H1 (cell line): ENCODE measurements at regions not wholly inside any gene's neighbourhood (a gene's known extent, or its start where the extent isn't known, plus 50 kb on each side); places are given as distances from the start of the nearest gene placed in this dataset.

Source experiments
- CTCF ChIA-PET: fragments of 300-600 bp; sonication (Branson Sonifier 250); formaldehyde crosslinking; loops from one replicate; lab custom pipeline; 2021; ENCODE audit not compliant: partially characterized antibody; lab: Charles Lee
- POLR2A ChIA-PET: fragments of 300-600 bp; sonication (Branson Sonifier 250); formaldehyde crosslinking; loops from one replicate; lab custom pipeline; 2021; ENCODE audit warnings: inconsistent platforms; ENCODE audit not compliant: partially characterized antibody; lab: Charles Lee
- DNase-seq, 2 experiments: peaks; one replicate each; pipeline versions ENCODE4 v3.0.0 to v3.0.0-alpha.2; 2010 to 2022; ENCODE audit warnings: low spot score in 2 of 2, low read depth in 1 of 2, mixed read lengths in 1 of 2
- FAIRE-seq: peaks from 2 replicates; lab custom pipeline; 2011; peaks lifted over from hg19 to GRCh38; lab: Jason Lieb, UNC
- H2AFZ ChIP-seq: 2 replicates; pipeline ENCODE4 v1.8.1; 2012; ENCODE audit warnings: low read length, inconsistent platforms
- H2AK5ac ChIP-seq: 2 replicates; pipeline ENCODE4 v1.6.1; 2013; ENCODE audit warnings: low read depth, low read length
- H2BK120ac ChIP-seq: replicated peaks from 2 replicates; pipeline ENCODE3; 2013; ENCODE audit warnings: low read depth, low read length, inconsistent platforms
- H2BK12ac ChIP-seq: 2 replicates; pipeline ENCODE4 v1.6.1; 2013; ENCODE audit warnings: low read depth, low read length
- H2BK15ac ChIP-seq: 2 replicates; pipeline ENCODE4 v1.6.1; 2013; ENCODE audit warnings: low read length
- H2BK20ac ChIP-seq: 2 replicates; pipeline ENCODE4 v1.6.1; 2013; ENCODE audit warnings: low read length
- H2BK5ac ChIP-seq: 2 replicates; pipeline ENCODE4 v1.6.1; 2013; ENCODE audit warnings: low read depth, low read length
- H3K14ac ChIP-seq: 2 replicates; pipeline ENCODE4 v1.6.1; 2013; ENCODE audit warnings: inconsistent platforms; ENCODE audit not compliant: insufficient read length
- H3K18ac ChIP-seq: 2 replicates; pipeline ENCODE4 v1.6.1; 2013; ENCODE audit warnings: low read length; ENCODE audit errors: extremely low read depth
- H3K23ac ChIP-seq: 2 replicates; pipeline ENCODE4 v1.6.1; 2013; ENCODE audit warnings: inconsistent platforms; ENCODE audit not compliant: insufficient read length
- H3K23me2 ChIP-seq: 2 replicates; pipeline ENCODE4 v1.6.1; 2013; ENCODE audit warnings: low read depth, low read length
- H3K27ac ChIP-seq: 2 replicates; pipeline ENCODE4 v1.6.1; 2011; ENCODE audit warnings: low read depth, low read length, inconsistent platforms
- H3K27me3 ChIP-seq, 4 experiments: replicated peaks in 1 of 4; 1 replicate in 1 of 4; 2 replicates in 3 of 4; pipeline versions ENCODE4 v1.6.1 to v1.8.1; 2011 to 2013; ENCODE audit warnings: low read length in 3 of 4, mild to moderate bottlenecking in 3 of 4, inconsistent platforms in 2 of 4, mixed read lengths in 2 of 4, moderate library complexity in 1 of 4; ENCODE audit not compliant: control insufficient read depth in 3 of 4, insufficient read depth in 3 of 4; ENCODE audit errors: extremely low read depth in 1 of 4
- H3K36me3 ChIP-seq, 4 experiments: 2 replicates each; pipeline versions ENCODE4 v1.6.1 to v1.8.1; 2011 to 2013; ENCODE audit warnings: mild to moderate bottlenecking in 4 of 4, low read length in 3 of 4, moderate library complexity in 2 of 4, control low read depth in 1 of 4, inconsistent platforms in 1 of 4; ENCODE audit not compliant: insufficient read depth in 4 of 4, control insufficient read depth in 2 of 4
- H3K4ac ChIP-seq: replicated peaks from 2 replicates; pipeline ENCODE3; 2013; ENCODE audit warnings: low read length, low read depth, mixed read lengths, inconsistent platforms; ENCODE audit not compliant: insufficient read length
- H3K4me1 ChIP-seq, 4 experiments: replicated peaks in 1 of 4; 1 replicate in 1 of 4; 2 replicates in 3 of 4; pipeline versions ENCODE4 v1.6.1 to v1.8.1; 2011 to 2013; ENCODE audit warnings: low read length in 3 of 4, inconsistent platforms in 2 of 4, mixed read lengths in 1 of 4; ENCODE audit not compliant: insufficient read depth in 4 of 4, control insufficient read depth in 3 of 4
- H3K4me2 ChIP-seq, 2 experiments: 2 replicates each; pipeline versions ENCODE4 v1.6.1 to v1.8.1; 2011 to 2013; ENCODE audit warnings: low read depth in 2 of 2, low read length in 2 of 2, control low read depth in 1 of 2, inconsistent platforms in 1 of 2, mild to moderate bottlenecking in 1 of 2; ENCODE audit not compliant: insufficient read depth in 1 of 2
- H3K4me3 ChIP-seq, 4 experiments: fragments of 200-600, 300-600 bp in 1 of 4; sonication (generic), shearing (Covaris generic), sonication (Bioruptor Twin) in 1 of 4; 2 replicates each; pipeline versions ENCODE4 v1.5.1 to v1.8.1; 2011 to 2016; ENCODE audit warnings: low read length in 4 of 4, low read depth in 3 of 4, control low read depth in 2 of 4, inconsistent platforms in 2 of 4, mild to moderate bottlenecking in 2 of 4, mixed read lengths in 1 of 4, moderate library complexity in 1 of 4; ENCODE audit not compliant: insufficient read depth in 2 of 4; ENCODE audit errors: extremely low read depth in 1 of 4
- H3K56ac ChIP-seq: replicated peaks from 2 replicates; pipeline ENCODE3; 2013; ENCODE audit warnings: low read depth, mild to moderate bottlenecking, mixed read lengths, low read length, inconsistent platforms; ENCODE audit not compliant: insufficient read length
- H3K79me1 ChIP-seq: 2 replicates; pipeline ENCODE4 v1.6.1; 2013; ENCODE audit warnings: low read depth, low read length, control low read depth
- H3K79me2 ChIP-seq, 2 experiments: 2 replicates each; pipeline versions ENCODE4 v1.6.1 to v1.8.1; 2012 to 2013; ENCODE audit warnings: low read length in 2 of 2, mild to moderate bottlenecking in 2 of 2, inconsistent platforms in 1 of 2; ENCODE audit not compliant: insufficient read depth in 2 of 2, control insufficient read depth in 1 of 2
- H3K9ac ChIP-seq, 4 experiments: replicated peaks in 1 of 4; 1 replicate in 1 of 4; 2 replicates in 3 of 4; pipeline versions ENCODE4 v1.6.1 to v1.8.1; 2011 to 2013; ENCODE audit warnings: low read depth in 3 of 4, low read length in 3 of 4, control low read depth in 2 of 4, mild to moderate bottlenecking in 2 of 4, moderate library complexity in 2 of 4, inconsistent platforms in 1 of 4; ENCODE audit errors: extremely low read depth in 1 of 4
- H3K9me3 ChIP-seq, 2 experiments: 2 replicates each; pipeline versions ENCODE4 v1.6.1 to v1.8.1; 2012 to 2013; ENCODE audit warnings: mild to moderate bottlenecking in 2 of 2, moderate library complexity in 2 of 2, control low read depth in 1 of 2, inconsistent platforms in 1 of 2, low read depth in 1 of 2, low read length in 1 of 2, mixed read lengths in 1 of 2; ENCODE audit not compliant: insufficient read depth in 2 of 2
- H4K20me1 ChIP-seq, 2 experiments: replicated peaks in 1 of 2; 2 replicates each; pipeline versions ENCODE3 to v1.8.1; 2011 to 2013; ENCODE audit warnings: inconsistent platforms in 2 of 2, low read length in 2 of 2, mild to moderate bottlenecking in 1 of 2; ENCODE audit not compliant: insufficient read depth in 2 of 2, control insufficient read depth in 1 of 2
- H4K5ac ChIP-seq: 2 replicates; pipeline ENCODE4 v1.6.1; 2013; ENCODE audit warnings: low read length, low read depth, mixed read lengths, inconsistent platforms; ENCODE audit not compliant: insufficient read length
- H4K8ac ChIP-seq: 2 replicates; pipeline ENCODE4 v1.8.0; 2013; ENCODE audit warnings: mild to moderate bottlenecking, moderate library complexity, low read length, inconsistent platforms; ENCODE audit not compliant: insufficient read depth; ENCODE audit errors: extremely low read depth
- H4K91ac ChIP-seq: replicated peaks from 2 replicates; pipeline ENCODE3; 2013; ENCODE audit warnings: low read length, mixed read lengths, inconsistent platforms; ENCODE audit not compliant: insufficient read length
- CREB1 ChIP-seq: IDR thresholded peaks from 2 replicates; pipeline ENCODE4 v1.6.1; 2012; ENCODE audit warnings: inconsistent platforms
- RBBP5 ChIP-seq: IDR thresholded peaks from 2 replicates; pipeline ENCODE4 v1.7.1; 2012; ENCODE audit warnings: low read depth, mild to moderate bottlenecking, inconsistent platforms, low read length, moderate library complexity, borderline replicate concordance
- SP2 ChIP-seq: IDR thresholded peaks from 2 replicates; pipeline ENCODE4 v1.6.1; 2012; ENCODE audit warnings: mild to moderate bottlenecking, low read length, inconsistent platforms
- whole genome bisulfite sequencing, 2 experiments: shearing (Covaris generic) in 1 of 2; methylation state at CpG; one replicate each; pipeline versions ENCODE4 v1.1.6 to v1.1.7; 2013 to 2015; ENCODE audit warnings: low lambda C conversion rate in 2 of 2, mixed read lengths in 2 of 2, inconsistent platforms in 1 of 2, low coverage in 1 of 2, missing lambda C conversion rate in 1 of 2; ENCODE audit not compliant: insufficient replicate concordance in 2 of 2, insufficient coverage in 1 of 2, insufficient read length in 1 of 2; ENCODE audit errors: extremely low coverage in 1 of 2, missing lambda C conversion rate in 1 of 2; 5-methylcytosine and 5-hydroxymethylcytosine counted together
- TF ChIP-seq, protein P1 (sequence below): IDR thresholded peaks from 2 replicates; pipeline ENCODE4 v1.6.1; 2012; ENCODE audit warnings: inconsistent platforms

DNA sequence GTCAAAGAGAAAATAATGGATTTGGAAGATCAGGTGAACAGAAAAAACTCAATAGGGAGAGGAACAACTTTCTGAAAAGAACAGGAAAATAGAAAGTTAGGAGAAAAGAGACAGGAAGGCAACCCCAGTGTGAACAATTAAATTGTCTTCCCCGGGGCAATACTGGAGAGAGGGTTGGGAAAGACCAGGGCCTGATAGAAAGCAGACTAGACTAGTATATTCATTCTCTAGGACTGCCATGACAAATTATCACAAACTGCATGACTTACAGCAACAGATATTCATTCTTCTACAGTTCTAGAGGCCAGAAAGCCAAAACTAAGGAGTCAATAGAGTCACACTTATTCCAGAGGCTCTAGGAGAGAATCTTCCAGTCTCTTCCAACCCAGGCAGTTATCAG, 482.8 kb downstream of the SOX6 start:
- no peak overlapping the region for H3K4me3 ChIP-seq
- no peaks in the 10 kb centered on the region for H4K20me1 ChIP-seq
- TF ChIP-seq SP2 (no peak), RBBP5 (no peak), CREB1 (no peak)
- TF ChIP-seq, protein P1, sequence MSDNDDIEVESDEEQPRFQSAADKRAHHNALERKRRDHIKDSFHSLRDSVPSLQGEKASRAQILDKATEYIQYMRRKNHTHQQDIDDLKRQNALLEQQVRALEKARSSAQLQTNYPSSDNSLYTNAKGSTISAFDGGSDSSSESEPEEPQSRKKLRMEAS, result no peak
- TF ChIP-seq, all 59 proteins: peak for 0
- no peak overlapping the region for H3K4me2 ChIP-seq
- no peak overlapping the region for H4K8ac ChIP-seq
- no peak overlapping the region for H2BK15ac ChIP-seq
- 100% methylated on average over 1 of the region's 1 CpG; no CpG with 5 or more reads in 1 of the 2 experiments for WGBS, 2 experiments
- no peak overlapping the region for H3K27ac ChIP-seq
- no peak overlapping the region for H2BK12ac ChIP-seq
- peaks cover 0 to 8% (median 5%) of the 10 kb centered on the region in 4 experiments; a peak in 4 of 7 replicates for H3K4me1 ChIP-seq
- no peaks in the 10 kb centered on the region for H3K79me1 ChIP-seq
- H4K91ac ChIP-seq, result no peak overlapping the region
- H3K79me2 ChIP-seq, result no peaks in the 10 kb centered on the region
- H3K14ac ChIP-seq, result no peak overlapping the region
- no peak overlapping the region for H3K23ac ChIP-seq
- DNase-seq (no peak), FAIRE-seq (no peak)
- H4K5ac ChIP-seq, result no peak overlapping the region
- CTCF ChIA-PET, result interaction anchor here (1.6 to 2.2 kb wide), 2 partner anchors 47 to 48 kb away, joined by 4 to 9 read pairs; no protein-coding TSS in a partner anchor
- H2AK5ac ChIP-seq, result no peak overlapping the region
- H2BK120ac ChIP-seq, result no peak overlapping the region
- no peak overlapping the region for H2AFZ ChIP-seq
- H2BK20ac ChIP-seq, result no peak overlapping the region
- no peak overlapping the region for H3K4ac ChIP-seq
- H3K36me3 ChIP-seq, result no peaks in the 10 kb centered on the region
- no peaks in the 10 kb centered on the region for H3K23me2 ChIP-seq
- POLR2A ChIA-PET, result no interaction called here
- H3K56ac ChIP-seq, result no peak overlapping the region
- no peak overlapping the region for H3K18ac ChIP-seq
- no peak overlapping the region for H2BK5ac ChIP-seq
- H3K9me3 ChIP-seq, result no peaks in the 10 kb centered on the region
- no peak overlapping the region for H3K9ac ChIP-seq
- no peaks in the 10 kb centered on the region for H3K27me3 ChIP-seq
